Smooth muscle cell (in vitro differentiated cells): ENCODE measurements at regions not wholly inside any gene's neighbourhood (a gene's known extent, or its start where the extent isn't known, plus 50 kb on each side); places are given as distances from the start of the nearest gene placed in this dataset.

Experiments used
- DNase-seq: peaks from one replicate; lab custom pipeline; 2025; ENCODE audit not compliant: unreplicated experiment; lab: John Stamatoyannopoulos, UW
- H2AFZ ChIP-seq: fragments of 200-600 bp; sonication (generic); 2 replicates; pipeline ENCODE4 v1.6.0; 2016; ENCODE audit warnings: antibody characterized with exemption, low read depth, mild to moderate bottlenecking
- H3F3A ChIP-seq: fragments of 200-600 bp; sonication (generic); 2 replicates; pipeline ENCODE4 v1.6.0; 2017; ENCODE audit warnings: antibody characterized with exemption, low read depth
- H3K27ac ChIP-seq: fragments of 200-600 bp; sonication (generic); 2 replicates; pipeline ENCODE4 v1.5.1; 2016; ENCODE audit warnings: low read depth, mild to moderate bottlenecking
- H3K27me3 ChIP-seq: fragments of 200-600 bp; sonication (generic); 2 replicates; pipeline ENCODE4 v1.6.1; 2016; ENCODE audit warnings: low read depth, mild to moderate bottlenecking
- H3K36me3 ChIP-seq: fragments of 200-600 bp; sonication (generic); 2 replicates; pipeline ENCODE4 v1.5.1; 2016; ENCODE audit warnings: low read depth
- H3K4me1 ChIP-seq: fragments of 200-600 bp; sonication (generic); 2 replicates; pipeline ENCODE4 v1.5.1; 2016; ENCODE audit warnings: low read depth
- H3K4me2 ChIP-seq: fragments of 200-600 bp; sonication (generic); 2 replicates; pipeline ENCODE4 v1.6.0; 2016; ENCODE audit warnings: mild to moderate bottlenecking
- H3K4me3 ChIP-seq: fragments of 200-600 bp; sonication (generic); 2 replicates; pipeline ENCODE4 v1.5.1; 2016; ENCODE audit warnings: mild to moderate bottlenecking
- H3K79me2 ChIP-seq: fragments of 200-600 bp; sonication (generic); 2 replicates; pipeline ENCODE4 v1.6.0; 2016; ENCODE audit warnings: low read depth, mild to moderate bottlenecking
- H3K9ac ChIP-seq: fragments of 200-600 bp; sonication (generic); 2 replicates; pipeline ENCODE4 v1.6.0; 2016; ENCODE audit warnings: low read depth
- H3K9me3 ChIP-seq: fragments of 200-600 bp; sonication (generic); replicated peaks from 2 replicates; pipeline ENCODE4 v1.5.1; 2016; ENCODE audit warnings: low read depth
- H4K20me1 ChIP-seq: fragments of 200-600 bp; sonication (generic); 2 replicates; pipeline ENCODE4 v1.6.0; 2016; ENCODE audit warnings: low read depth
- WGBS: methylation state at CpG from one replicate; pipeline ENCODE4 v1.1.7; 2016; ENCODE audit warnings: low lambda C conversion rate; 5-methylcytosine and 5-hydroxymethylcytosine counted together
- TF ChIP-seq, protein P1 (sequence below): fragments of 200-600 bp; sonication (generic); IDR thresholded peaks from 2 replicates; pipeline ENCODE4 v1.5.1; 2017; ENCODE audit warnings: borderline replicate concordance, mild to moderate bottlenecking, antibody characterized with exemption; ENCODE audit not compliant: insufficient read depth, poor library complexity, severe bottlenecking

GRCh38 chr5:112684121-112684520 lies 53.6 kb upstream of the APC start:
- H3K27ac ChIP-seq, result peak overlapping the region; percentile 16
- no peaks in the 10 kb centered on the region for H3K36me3 ChIP-seq
- 85% methylated on average over 1 of the region's 1 CpG for WGBS
- H3K27me3 ChIP-seq, result no peaks in the 10 kb centered on the region
- TF ChIP-seq, protein P1, sequence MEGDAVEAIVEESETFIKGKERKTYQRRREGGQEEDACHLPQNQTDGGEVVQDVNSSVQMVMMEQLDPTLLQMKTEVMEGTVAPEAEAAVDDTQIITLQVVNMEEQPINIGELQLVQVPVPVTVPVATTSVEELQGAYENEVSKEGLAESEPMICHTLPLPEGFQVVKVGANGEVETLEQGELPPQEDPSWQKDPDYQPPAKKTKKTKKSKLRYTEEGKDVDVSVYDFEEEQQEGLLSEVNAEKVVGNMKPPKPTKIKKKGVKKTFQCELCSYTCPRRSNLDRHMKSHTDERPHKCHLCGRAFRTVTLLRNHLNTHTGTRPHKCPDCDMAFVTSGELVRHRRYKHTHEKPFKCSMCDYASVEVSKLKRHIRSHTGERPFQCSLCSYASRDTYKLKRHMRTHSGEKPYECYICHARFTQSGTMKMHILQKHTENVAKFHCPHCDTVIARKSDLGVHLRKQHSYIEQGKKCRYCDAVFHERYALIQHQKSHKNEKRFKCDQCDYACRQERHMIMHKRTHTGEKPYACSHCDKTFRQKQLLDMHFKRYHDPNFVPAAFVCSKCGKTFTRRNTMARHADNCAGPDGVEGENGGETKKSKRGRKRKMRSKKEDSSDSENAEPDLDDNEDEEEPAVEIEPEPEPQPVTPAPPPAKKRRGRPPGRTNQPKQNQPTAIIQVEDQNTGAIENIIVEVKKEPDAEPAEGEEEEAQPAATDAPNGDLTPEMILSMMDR, result no peak
- no peak overlapping the region for H3K4me2 ChIP-seq
- H3K79me2 ChIP-seq, result no peaks in the 10 kb centered on the region
- H2AFZ ChIP-seq, result no peak overlapping the region
- peaks cover 15% of the 10 kb centered on the region for H3F3A ChIP-seq
- no peaks in the 10 kb centered on the region for H3K9me3 ChIP-seq
- no peak overlapping the region for H3K9ac ChIP-seq
- H3K4me3 ChIP-seq, result no peak overlapping the region
- DNase-seq, result no peak
- H4K20me1 ChIP-seq, result no peaks in the 10 kb centered on the region
- peaks cover 20% of the 10 kb centered on the region for H3K4me1 ChIP-seq

DNA sequence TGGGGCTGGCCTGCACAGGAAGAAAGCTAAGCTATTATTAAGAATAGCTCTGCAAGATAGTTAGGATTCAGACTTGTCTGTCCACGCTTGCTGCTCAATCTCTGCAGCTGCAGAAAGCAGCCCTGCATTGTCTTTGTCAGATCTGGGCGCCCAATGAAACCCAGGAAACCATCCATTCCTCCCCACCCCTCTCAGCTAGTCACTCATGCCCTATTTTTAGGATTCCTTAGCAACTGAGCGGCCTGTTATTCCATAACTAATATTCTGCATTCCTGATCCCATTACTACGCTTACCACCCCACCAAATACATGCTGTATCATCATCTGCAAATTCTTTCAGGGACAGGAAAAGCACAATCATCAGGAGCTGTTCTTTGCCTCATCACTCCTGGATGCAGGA lies 52.9 kb upstream of the APC start:
- Histone ChIP-seq H3K9ac (no peak overlapping the region), H3K4me2 (peak overlapping the region; percentile 33), H3K9me3 (no peaks in the 10 kb centered on the region), H3F3A (peaks cover 15% of the 10 kb centered on the region), H4K20me1 (no peaks in the 10 kb centered on the region), H3K79me2 (no peaks in the 10 kb centered on the region), H3K27ac (peak overlapping the region; percentile 16), H3K4me1 (peaks cover 20% of the 10 kb centered on the region), H3K27me3 (no peaks in the 10 kb centered on the region), H3K36me3 (no peaks in the 10 kb centered on the region), H2AFZ (peak overlapping the region; percentile 44), H3K4me3 (no peak overlapping the region)
- TF ChIP-seq, protein P1, result no peak
- DNase-seq, result no peak
- 53% methylated on average over 4 of the region's 4 CpGs for WGBS

DNA sequence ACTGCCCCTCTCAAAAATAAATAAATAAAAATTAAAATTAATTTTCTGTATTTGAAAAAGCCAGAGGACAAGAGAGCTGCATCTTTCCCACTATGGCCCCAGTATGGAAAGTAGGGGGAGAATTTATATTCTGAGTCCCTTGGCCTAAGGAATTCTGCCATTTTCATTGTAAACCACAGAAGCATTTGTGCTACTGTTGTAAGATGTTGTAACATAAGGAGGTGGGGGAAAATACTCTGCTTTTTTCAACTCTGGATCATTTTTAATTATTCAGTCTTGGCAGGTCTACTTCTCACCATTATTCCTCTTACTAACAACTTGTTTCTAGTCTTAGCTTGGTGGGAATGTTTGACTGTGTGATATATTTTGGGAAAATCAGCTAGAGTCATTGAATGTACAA lies 52.3 kb upstream of the APC start:
- H4K20me1 ChIP-seq, result no peaks in the 10 kb centered on the region
- H3K27ac ChIP-seq, result no peak overlapping the region
- TF ChIP-seq, protein P1, result no peak
- H3K27me3 ChIP-seq, result no peaks in the 10 kb centered on the region
- H3K4me3 ChIP-seq, result no peak overlapping the region
- peaks cover 20% of the 10 kb centered on the region for H3K4me1 ChIP-seq
- H3K36me3 ChIP-seq, result no peaks in the 10 kb centered on the region
- no peaks in the 10 kb centered on the region for H3K79me2 ChIP-seq
- DNase-seq, result no peak
- no peak overlapping the region for H3K9ac ChIP-seq
- no peak overlapping the region for H3K4me2 ChIP-seq
- no peak overlapping the region for H2AFZ ChIP-seq
- H3K9me3 ChIP-seq, result no peaks in the 10 kb centered on the region
- H3F3A ChIP-seq, result peaks cover 15% of the 10 kb centered on the region

GRCh38 chr5:112685931-112686330 lies 51.8 kb upstream of the APC start:
- Histone ChIP-seq H3K27ac (no peak overlapping the region), H3K9me3 (no peaks in the 10 kb centered on the region), H3K4me2 (no peak overlapping the region), H3K36me3 (no peaks in the 10 kb centered on the region), H3K9ac (no peak overlapping the region), H3K4me1 (peaks cover 20% of the 10 kb centered on the region), H4K20me1 (no peaks in the 10 kb centered on the region), H3K4me3 (no peak overlapping the region), H3F3A (peaks cover 15% of the 10 kb centered on the region), H2AFZ (no peak overlapping the region), H3K27me3 (no peaks in the 10 kb centered on the region), H3K79me2 (no peaks in the 10 kb centered on the region)
- WGBS, result 89% methylated on average over 2 of the region's 2 CpGs
- TF ChIP-seq, protein P1, result no peak
- DNase-seq, result no peak
